Esophagus muscularis mucosa (tissue), 4 donors: ENCODE measurements at regions not wholly inside any gene's neighbourhood (a gene's known extent, or its start where the extent isn't known, plus 50 kb on each side); places are given as distances from the start of the nearest gene placed in this dataset.

ENCODE experiments used
- DNase-seq: peaks from one replicate; pipeline ENCODE4 v3.0.0-alpha.2; 2017; ENCODE audit errors: extremely low spot score
- H3K27ac ChIP-seq, 4 donors: fragments of 200-600 bp; sonication (generic); replicated peaks in 1 of 4; 1 replicate in 3 of 4; 2 replicates in 1 of 4; pipeline ENCODE4 v1.5.1; 2016 to 2019; ENCODE audit warnings: mild to moderate bottlenecking in 1 of 4
- H3K27me3 ChIP-seq, 4 donors: fragments of 200-600 bp; sonication (generic); one replicate each; pipeline versions ENCODE4 v1.5.1 to v1.6.0; 2016 to 2019
- H3K36me3 ChIP-seq, 4 donors: fragments of 200-600 bp; sonication (generic); one replicate each; pipeline ENCODE4 v1.5.1; 2016 to 2019
- H3K4me1 ChIP-seq, 4 donors: fragments of 200-600 bp; sonication (generic); one replicate each; pipeline ENCODE4 v1.5.1; 2016 to 2019
- H3K4me3 ChIP-seq, 4 donors: fragments of 200-600 bp; sonication (generic); 1 replicate in 2 of 4; 2 replicates in 2 of 4; pipeline ENCODE4 v1.5.1; 2016 to 2019; ENCODE audit warnings: mild to moderate bottlenecking in 4 of 4, moderate library complexity in 1 of 4
- H3K9me3 ChIP-seq, 4 donors: fragments of 200-600 bp; sonication (generic); 1 replicate in 3 of 4; 2 replicates in 1 of 4; pipeline ENCODE4 v1.5.1; 2016 to 2019
- EP300 ChIP-seq: sonication (generic); formaldehyde crosslinking; IDR thresholded peaks from one replicate; pipeline ENCODE4 v1.6.1; 2017; ENCODE audit warnings: antibody characterized with exemption
- POLR2A ChIP-seq: fragments of 450-650 bp; IDR thresholded peaks from one replicate; pipeline ENCODE4 v1.6.1; 2017; ENCODE audit warnings: antibody characterized with exemption, moderate library complexity, mild to moderate bottlenecking, low read depth
- POLR2AphosphoS5 ChIP-seq, 2 donors: sonication (generic); formaldehyde crosslinking; IDR thresholded peaks; one replicate each; pipeline ENCODE4 v1.6.1; 2017; ENCODE audit warnings: antibody characterized with exemption in 2 of 2
- WGBS: methylation state at CpG from one replicate; pipeline ENCODE4 v1.1.5; 2018; 5-methylcytosine and 5-hydroxymethylcytosine counted together
- intact Hi-C: fragments of 100-400 bp; cut with DNase I; formaldehyde crosslinking; loops from one replicate; pipeline ENCODE4 v1.15.1; 2023
- TF ChIP-seq, protein P1 (sequence below), 3 experiments: fragments of 200-600 bp in 2 of 3; fragments of 450-650 bp in 1 of 3; sonication (generic) in 2 of 3; IDR thresholded peaks; one replicate each; pipeline ENCODE4 v1.5.1; 2017 to 2019; ENCODE audit warnings: antibody characterized with exemption in 3 of 3, mild to moderate bottlenecking in 2 of 3, moderate library complexity in 1 of 3

DNA sequence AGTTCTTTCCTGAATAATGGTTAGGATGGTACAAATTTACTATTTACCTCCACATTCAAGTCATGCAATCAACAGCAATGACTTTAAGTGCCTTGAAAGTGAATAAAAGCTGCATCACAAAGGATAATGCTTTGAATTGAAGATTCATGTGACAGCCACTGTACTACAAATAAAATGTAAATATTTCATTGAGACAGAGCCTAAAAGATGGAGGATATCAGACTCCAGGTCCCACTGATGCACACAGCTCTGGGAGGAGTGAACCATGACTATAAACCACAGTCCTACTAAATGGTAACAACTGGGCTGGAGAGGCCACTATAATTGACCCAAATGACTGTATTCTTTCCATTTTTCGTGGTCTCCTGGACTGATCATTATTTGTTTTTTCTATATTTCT is 576.9 kb downstream of the ADCYAP1 start:
- H3K36me3 ChIP-seq = no peaks in the 10 kb centered on the region
- no peak for TF ChIP-seq POLR2A
- TF ChIP-seq EP300 = no peak
- TF ChIP-seq, protein P1, sequence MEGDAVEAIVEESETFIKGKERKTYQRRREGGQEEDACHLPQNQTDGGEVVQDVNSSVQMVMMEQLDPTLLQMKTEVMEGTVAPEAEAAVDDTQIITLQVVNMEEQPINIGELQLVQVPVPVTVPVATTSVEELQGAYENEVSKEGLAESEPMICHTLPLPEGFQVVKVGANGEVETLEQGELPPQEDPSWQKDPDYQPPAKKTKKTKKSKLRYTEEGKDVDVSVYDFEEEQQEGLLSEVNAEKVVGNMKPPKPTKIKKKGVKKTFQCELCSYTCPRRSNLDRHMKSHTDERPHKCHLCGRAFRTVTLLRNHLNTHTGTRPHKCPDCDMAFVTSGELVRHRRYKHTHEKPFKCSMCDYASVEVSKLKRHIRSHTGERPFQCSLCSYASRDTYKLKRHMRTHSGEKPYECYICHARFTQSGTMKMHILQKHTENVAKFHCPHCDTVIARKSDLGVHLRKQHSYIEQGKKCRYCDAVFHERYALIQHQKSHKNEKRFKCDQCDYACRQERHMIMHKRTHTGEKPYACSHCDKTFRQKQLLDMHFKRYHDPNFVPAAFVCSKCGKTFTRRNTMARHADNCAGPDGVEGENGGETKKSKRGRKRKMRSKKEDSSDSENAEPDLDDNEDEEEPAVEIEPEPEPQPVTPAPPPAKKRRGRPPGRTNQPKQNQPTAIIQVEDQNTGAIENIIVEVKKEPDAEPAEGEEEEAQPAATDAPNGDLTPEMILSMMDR (IDR thresholded peaks at IDR 0.05) = no peak
- TF ChIP-seq POLR2AphosphoS5 (IDR thresholded peaks at IDR 0.05) = no peak
- intact Hi-C loops = no loop called here
- no peak for DNase-seq
- WGBS = 55% methylated on average over 1 of the region's 1 CpG
- H3K4me3 ChIP-seq = no peak overlapping the region
- H3K4me1 ChIP-seq = no peaks in the 10 kb centered on the region
- H3K27me3 ChIP-seq = no peaks in the 10 kb centered on the region
- no peak overlapping the region for H3K27ac ChIP-seq
- H3K9me3 ChIP-seq = no peaks in the 10 kb centered on the region

DNA sequence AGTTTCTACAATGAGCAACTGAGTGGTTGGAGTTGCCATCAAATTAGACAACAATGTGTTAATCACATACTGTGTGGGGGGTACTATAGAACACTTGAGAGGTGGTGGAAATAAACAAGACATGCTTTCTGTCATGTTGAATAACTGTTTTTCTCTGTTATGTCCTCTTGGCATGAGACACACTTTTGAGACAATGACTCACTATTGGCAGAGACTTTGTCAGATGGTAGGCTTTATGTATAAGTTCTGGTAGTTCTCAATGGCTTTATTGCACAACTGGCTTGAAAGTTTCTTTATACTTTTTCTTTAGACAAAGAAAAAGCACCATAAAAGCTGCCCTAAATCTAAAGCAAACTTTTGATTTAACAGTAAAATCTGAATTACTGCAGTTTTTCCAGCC is 578.7 kb downstream of the ADCYAP1 start:
- Histone ChIP-seq H3K36me3 (no peaks in the 10 kb centered on the region), H3K27ac (no peak overlapping the region), H3K9me3 (no peaks in the 10 kb centered on the region), H3K27me3 (no peaks in the 10 kb centered on the region), H3K4me3 (no peak overlapping the region), H3K4me1 (no peaks in the 10 kb centered on the region)
- TF ChIP-seq, protein P1 (IDR thresholded peaks at IDR 0.05) = no peak
- TF ChIP-seq POLR2AphosphoS5 (IDR thresholded peaks at IDR 0.05) (no peak), POLR2A (no peak), EP300 (no peak)
- no peak for DNase-seq
- intact Hi-C loops = no loop called here

DNA sequence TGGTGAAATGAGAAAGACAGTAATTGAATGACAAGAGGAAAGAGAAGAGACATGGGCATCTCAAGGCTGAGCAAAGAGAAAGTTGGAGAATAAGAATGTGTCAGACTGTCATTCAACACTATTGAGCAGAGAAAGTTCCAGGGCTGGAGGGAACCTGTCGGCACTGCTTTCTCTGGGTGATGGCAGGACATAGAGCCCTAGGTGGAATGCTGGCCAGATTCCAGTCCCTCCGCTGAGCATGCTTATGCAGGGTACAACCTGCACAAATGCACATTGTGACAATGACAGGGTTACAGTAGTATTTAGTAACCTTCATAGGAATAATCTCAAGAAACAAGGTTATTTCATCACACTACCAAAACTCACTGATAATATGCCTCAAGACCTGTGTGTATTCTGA is 582.8 kb downstream of the ADCYAP1 start:
- Histone ChIP-seq H3K9me3 (no peaks in the 10 kb centered on the region), H3K4me3 (no peak overlapping the region), H3K27ac (no peak overlapping the region), H3K4me1 (no peaks in the 10 kb centered on the region), H3K36me3 (no peaks in the 10 kb centered on the region), H3K27me3 (no peaks in the 10 kb centered on the region)
- DNase-seq = no peak
- no peak for TF ChIP-seq EP300
- intact Hi-C loops = no loop called here
- 84% methylated on average over 2 of the region's 2 CpGs for WGBS

DNA sequence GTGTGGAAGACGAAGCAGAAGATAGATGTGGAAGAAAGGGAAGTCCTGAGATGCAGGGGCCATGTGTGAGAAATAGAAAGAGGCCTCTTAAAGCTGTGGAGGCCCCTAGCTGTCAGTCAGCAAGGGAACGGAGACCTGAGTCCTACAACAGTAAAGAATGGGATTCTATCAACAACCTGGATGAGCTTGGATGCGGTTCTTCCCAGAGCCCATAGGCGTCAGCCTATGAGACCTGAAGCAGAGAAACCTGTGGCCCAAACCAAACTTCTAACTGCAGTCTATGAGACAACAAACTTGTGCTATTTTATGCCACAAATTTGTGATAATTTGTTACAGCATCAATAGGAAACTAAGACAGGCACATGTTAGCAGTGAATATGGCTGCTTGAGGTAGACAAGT is 583.7 kb downstream of the ADCYAP1 start:
- H3K36me3 ChIP-seq = no peaks in the 10 kb centered on the region
- WGBS = 71% methylated on average over 4 of the region's 4 CpGs

DNA sequence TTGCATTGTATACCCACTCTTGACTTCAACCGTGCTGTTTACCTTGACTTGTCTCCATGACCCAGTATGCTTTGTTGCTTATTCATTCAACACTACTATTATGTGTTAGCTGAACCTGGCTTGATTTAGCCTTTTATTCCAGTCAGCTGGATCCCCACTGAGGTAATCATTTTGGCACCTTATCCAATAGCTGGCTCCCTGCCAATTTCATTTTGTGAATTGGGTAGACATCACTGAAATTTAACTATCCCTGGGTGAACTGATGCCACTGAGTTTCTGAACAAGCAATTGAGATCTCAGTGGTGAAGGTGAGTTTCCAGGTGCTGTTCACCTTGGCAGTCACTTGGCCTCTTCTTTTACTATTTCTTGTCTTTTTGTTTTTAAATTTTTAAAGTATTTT is 584.3 kb downstream of the ADCYAP1 start:
- intact Hi-C loops = no loop called here
- no peak for DNase-seq
- no peak overlapping the region for H3K4me3 ChIP-seq
- H3K4me1 ChIP-seq = no peaks in the 10 kb centered on the region
- H3K27me3 ChIP-seq = no peaks in the 10 kb centered on the region
- no peaks in the 10 kb centered on the region for H3K36me3 ChIP-seq
- no peak overlapping the region for H3K27ac ChIP-seq
- TF ChIP-seq POLR2A = no peak
- TF ChIP-seq EP300 = no peak
- TF ChIP-seq, protein P1 (IDR thresholded peaks at IDR 0.05) = no peak
- no peak for TF ChIP-seq POLR2AphosphoS5 (IDR thresholded peaks at IDR 0.05)
- WGBS = 78% methylated on average over 1 of the region's 1 CpG
- H3K9me3 ChIP-seq = no peaks in the 10 kb centered on the region

More for the DNA sequence above, 583.7 kb downstream of the ADCYAP1 start:
- DNase-seq = no peak
- no peaks in the 10 kb centered on the region for H3K9me3 ChIP-seq
- H3K27me3 ChIP-seq = no peaks in the 10 kb centered on the region
- no peak overlapping the region for H3K27ac ChIP-seq
- no peak overlapping the region for H3K4me3 ChIP-seq
- TF ChIP-seq, protein P1 (IDR thresholded peaks at IDR 0.05) = no peak
- TF ChIP-seq POLR2AphosphoS5 (IDR thresholded peaks at IDR 0.05) = no peak
- TF ChIP-seq POLR2A = no peak
- TF ChIP-seq EP300 = no peak
- intact Hi-C loops = no loop called here
- no peaks in the 10 kb centered on the region for H3K4me1 ChIP-seq
